ENCODE measurements at regions not wholly inside any gene's neighbourhood (a gene's known extent, or its start where the extent isn't known, plus 50 kb on each side); places are given as distances from the start of the nearest gene placed in this dataset.

GRCh38 chr3:106508331-106508893 lies 639.6 kb upstream of the CBLB start:
- TF ChIP-seq JUNB (IDR thresholded peaks at IDR 0.05; ENCODE audit: unreplicated experiment) (no peak), CTCF (conservative IDR thresholded peaks at IDR 0.05; ENCODE audit: low read depth in 2 of 2) (no peak), NANOG (IDR thresholded peaks at IDR 0.05; ENCODE audit: borderline replicate concordance) (no peak), POLR2AphosphoS5 (IDR thresholded peaks at IDR 0.05; ENCODE audit: low read depth) (no peak), EZH2 (IDR thresholded peaks at IDR 0.05; ENCODE audit: low read depth, unreplicated experiment) (no peak)

All from GM23338 (cell line).